Activated CD8-positive, alpha-beta memory T cell treated with anti-CD3 and anti-CD28 coated beads, Interleukin-2, amount 10 ng/mL, durations not matched to agents 7 days and 5 days (primary cell): ENCODE measurements at regions not wholly inside any gene's neighbourhood (a gene's known extent, or its start where the extent isn't known, plus 50 kb on each side); places are given as distances from the start of the nearest gene placed in this dataset.
"Not testable (repeated sequence)": the region's sequence is repeated elsewhere in the genome, so short reads cannot be mapped to it uniquely, and the experiment has no call there.

Experiments
- ATAC-seq: fragments of 150-1000 bp; cut with Tn5 transposase; one replicate; pipeline ENCODE4 v1.10.0; 2021; ENCODE audit warnings: moderate library complexity
- CTCF ChIA-PET: fragments of 350-600 bp; sonication (Branson Sonifier 250); formaldehyde crosslinking; loops from one replicate; lab custom pipeline; 2021; ENCODE audit warnings: antibody characterized with exemption; lab: Charles Lee
- DNase-seq: peaks from one replicate; pipeline ENCODE4 v3.0.0-alpha.2; 2020
- H3K27ac Mint-ChIP-seq: one replicate; pipeline ENCODE4 v1.8.0; 2021; ENCODE audit warnings: mild to moderate bottlenecking, mixed read lengths
- H3K27me3 Mint-ChIP-seq: one replicate; pipeline ENCODE4 v1.8.0; 2021; ENCODE audit warnings: mixed read lengths
- H3K36me3 Mint-ChIP-seq: one replicate; pipeline ENCODE4 v1.8.0; 2021; ENCODE audit warnings: mild to moderate bottlenecking, mixed read lengths
- H3K4me1 Mint-ChIP-seq: one replicate; pipeline ENCODE4 v1.8.0; 2021; ENCODE audit warnings: mixed read lengths
- H3K4me3 Mint-ChIP-seq: one replicate; pipeline ENCODE4 v1.8.0; 2021; ENCODE audit warnings: mild to moderate bottlenecking, moderate library complexity, mixed read lengths
- H3K9me3 Mint-ChIP-seq: one replicate; pipeline ENCODE4 v1.8.0; 2022; ENCODE audit warnings: low read depth, mixed read lengths

DNA sequence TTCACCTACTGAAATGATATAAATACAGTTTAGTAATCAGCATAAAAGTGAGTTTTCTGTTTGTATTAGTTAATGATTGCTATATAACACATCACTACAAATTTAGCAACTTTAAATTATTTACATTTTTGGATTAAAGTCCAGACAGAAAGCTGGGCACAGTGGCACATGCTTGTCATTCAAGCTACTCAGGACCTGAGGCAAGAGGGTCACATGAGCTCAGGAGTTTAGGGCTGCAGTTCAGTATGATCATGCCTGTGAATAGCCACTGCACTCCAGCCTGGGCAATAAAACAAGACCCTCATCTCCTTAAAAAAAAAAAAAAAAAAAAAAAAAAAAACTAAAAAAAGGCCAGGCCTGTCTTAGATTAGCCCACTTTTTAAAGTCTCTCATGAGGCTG is 273.6 kb upstream of the CTNND2 start:
- H3K36me3 Mint-ChIP-seq: no peaks in the 10 kb centered on the region
- CTCF ChIA-PET: no interaction called here
- H3K4me3 Mint-ChIP-seq: no peak overlapping the region
- ATAC-seq: no peak
- no peak overlapping the region for H3K27ac Mint-ChIP-seq
- no peaks in the 10 kb centered on the region for H3K4me1 Mint-ChIP-seq
- peaks cover 6% of the 10 kb centered on the region for H3K9me3 Mint-ChIP-seq
- DNase-seq: no peak
- no peaks in the 10 kb centered on the region for H3K27me3 Mint-ChIP-seq

DNA sequence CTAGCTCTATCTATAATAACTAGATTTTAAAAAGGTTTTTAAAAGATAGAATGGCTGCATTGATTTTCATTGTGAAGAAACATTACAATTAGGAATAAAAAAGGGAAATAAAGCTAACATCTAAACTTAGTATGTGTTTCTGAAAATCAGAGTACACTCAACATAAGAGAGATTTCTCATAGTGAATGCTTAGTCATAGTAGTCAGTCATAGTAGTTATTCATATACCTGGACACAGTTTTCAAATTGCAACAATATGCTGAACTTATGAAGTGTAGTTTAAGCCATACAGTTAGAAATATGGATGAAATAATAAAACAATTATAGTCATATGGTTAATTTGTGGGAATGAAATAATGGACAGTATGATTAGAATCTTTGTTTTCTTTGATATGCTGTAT is 273.0 kb upstream of the CTNND2 start:
- no peaks in the 10 kb centered on the region for H3K27me3 Mint-ChIP-seq
- DNase-seq (no peak), ATAC-seq (no peak)
- peaks cover 6% of the 10 kb centered on the region for H3K9me3 Mint-ChIP-seq
- CTCF ChIA-PET: no interaction called here
- no peak overlapping the region for H3K27ac Mint-ChIP-seq
- no peaks in the 10 kb centered on the region for H3K36me3 Mint-ChIP-seq
- H3K4me3 Mint-ChIP-seq: no peak overlapping the region
- H3K4me1 Mint-ChIP-seq: no peaks in the 10 kb centered on the region

DNA sequence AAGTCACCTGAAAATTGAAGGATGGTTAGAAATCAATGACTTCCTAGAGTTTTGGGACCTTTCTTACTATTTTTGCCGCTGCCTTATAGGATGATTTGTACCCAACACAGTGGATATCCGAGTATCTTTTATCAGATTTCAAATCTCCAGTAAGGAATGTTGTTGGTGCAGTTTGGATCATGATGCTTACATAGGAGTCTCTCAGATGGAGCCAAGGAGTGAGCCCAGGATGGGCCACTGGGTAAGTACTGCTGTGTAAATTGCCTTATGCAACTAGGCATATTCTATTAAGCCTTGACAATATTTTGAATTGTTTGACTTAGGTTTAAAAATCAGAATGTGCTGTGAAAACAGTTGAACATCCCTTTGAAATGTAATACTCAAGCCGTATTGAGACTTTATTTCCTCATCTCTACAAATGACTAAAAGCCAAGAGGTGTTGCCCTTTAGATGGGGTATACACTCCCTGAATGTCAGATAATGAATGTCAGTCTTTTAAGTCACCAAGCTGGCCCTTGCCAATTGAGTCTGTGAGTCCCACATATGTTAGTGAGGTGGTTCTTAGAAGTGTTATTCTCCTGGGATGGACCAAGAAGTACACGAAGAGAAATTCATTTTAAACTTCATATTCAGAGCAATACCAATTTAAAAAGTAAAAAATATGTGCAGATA is 271.8 kb upstream of the CTNND2 start:
- no peaks in the 10 kb centered on the region for H3K36me3 Mint-ChIP-seq
- no peaks in the 10 kb centered on the region for H3K27me3 Mint-ChIP-seq
- DNase-seq (no peak), ATAC-seq (no peak)
- no peak overlapping the region for H3K27ac Mint-ChIP-seq
- no peaks in the 10 kb centered on the region for H3K4me1 Mint-ChIP-seq
- CTCF ChIA-PET: no interaction called here
- peaks cover 6% of the 10 kb centered on the region for H3K9me3 Mint-ChIP-seq
- H3K4me3 Mint-ChIP-seq: no peak overlapping the region

DNA sequence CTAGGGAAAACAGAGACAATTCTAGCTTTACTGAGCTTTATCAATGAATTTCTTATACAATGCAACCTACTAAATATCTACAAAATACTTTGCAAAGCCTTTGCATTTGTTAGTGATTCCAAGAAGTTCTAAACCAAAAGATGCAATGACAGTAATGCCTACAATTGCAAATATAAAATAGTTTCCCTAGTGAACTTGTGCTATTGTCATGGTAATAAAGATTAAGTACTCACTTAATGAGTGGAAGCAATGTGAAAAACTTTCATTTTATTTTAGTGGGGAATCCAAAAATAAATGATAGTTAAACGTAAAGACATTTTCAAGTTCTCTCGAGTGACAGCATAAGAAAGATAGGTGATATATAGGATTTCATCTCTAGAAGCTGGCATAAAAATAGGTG is 270.5 kb upstream of the CTNND2 start:
- no peak for ATAC-seq
- Mint-ChIP-seq H3K4me3 (no peak overlapping the region), H3K36me3 (no peaks in the 10 kb centered on the region), H3K9me3 (peaks cover 6% of the 10 kb centered on the region), H3K27ac (no peak overlapping the region), H3K4me1 (no peaks in the 10 kb centered on the region), H3K27me3 (no peaks in the 10 kb centered on the region)
- no peak for DNase-seq
- CTCF ChIA-PET: no interaction called here

DNA sequence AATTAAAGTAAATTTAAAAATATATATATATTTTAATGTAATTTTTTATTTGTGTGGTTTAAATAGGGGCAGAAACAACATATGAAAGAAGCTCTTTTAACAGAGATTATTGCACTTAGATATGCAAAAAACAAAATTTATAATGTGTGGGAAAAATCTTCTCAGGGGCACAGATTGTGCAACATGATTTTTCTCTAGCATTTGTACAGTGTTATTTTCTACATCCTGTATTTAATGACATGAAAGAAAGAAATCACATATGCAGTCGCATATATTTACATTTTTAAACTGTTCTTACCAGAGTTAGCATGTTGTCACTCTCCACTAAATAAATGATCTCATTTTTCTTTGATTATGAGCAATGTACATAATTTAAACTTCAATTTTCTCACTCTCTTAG is 265.3 kb upstream of the CTNND2 start:
- ATAC-seq (no peak), DNase-seq (no peak)
- Mint-ChIP-seq H3K4me1 (no peaks in the 10 kb centered on the region), H3K36me3 (no peaks in the 10 kb centered on the region), H3K27me3 (no peaks in the 10 kb centered on the region), H3K4me3 (no peak overlapping the region), H3K9me3 (peaks cover 6% of the 10 kb centered on the region), H3K27ac (no peak overlapping the region)
- CTCF ChIA-PET: no interaction called here

DNA sequence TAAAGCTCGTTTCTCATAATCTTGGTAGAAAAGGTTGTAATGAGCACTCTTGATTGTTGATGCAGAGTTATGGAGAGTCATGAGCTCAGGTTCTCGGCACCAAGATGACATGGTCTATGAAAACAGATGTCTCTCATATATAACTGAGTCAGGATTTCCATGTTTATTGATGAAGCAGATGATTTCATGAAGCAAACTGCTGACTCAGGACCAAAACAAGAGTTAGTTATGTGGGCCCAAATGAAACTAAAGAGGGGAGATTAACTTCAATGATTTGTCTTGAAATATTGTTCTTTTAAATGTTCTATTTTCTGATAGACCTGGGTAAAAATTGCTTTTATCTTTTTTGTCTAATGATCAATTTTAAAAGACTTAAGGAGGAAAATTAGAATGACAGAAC is 258.6 kb upstream of the CTNND2 start:
- Mint-ChIP-seq H3K4me1 (no peaks in the 10 kb centered on the region), H3K36me3 (no peaks in the 10 kb centered on the region), H3K27ac (no peak overlapping the region), H3K4me3 (no peak overlapping the region), H3K27me3 (no peaks in the 10 kb centered on the region), H3K9me3 (peaks cover 5% of the 10 kb centered on the region)
- ATAC-seq (no peak), DNase-seq (no peak)
- CTCF ChIA-PET: no interaction called here

DNA sequence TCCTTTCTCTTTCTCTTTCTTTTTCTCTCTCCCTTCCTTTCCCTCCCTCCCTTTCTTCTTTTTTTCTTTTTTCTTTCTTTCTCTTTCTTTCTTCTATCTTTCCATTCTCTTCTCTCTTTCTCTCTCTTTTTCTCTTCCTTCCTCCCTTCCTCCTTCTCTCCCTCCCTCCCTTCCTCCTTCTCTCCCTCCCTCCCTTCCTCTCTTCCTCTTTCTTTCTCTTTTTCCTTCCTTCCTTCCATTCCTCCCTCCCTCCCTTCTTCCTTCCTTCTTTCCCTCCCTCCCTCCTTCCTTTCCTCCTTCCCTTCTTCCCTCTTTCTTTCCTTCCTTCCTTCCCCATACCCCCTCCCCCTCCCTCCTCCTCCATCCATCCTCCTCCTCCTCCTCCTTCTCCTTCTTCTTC is 243.3 kb upstream of the CTNND2 start:
- H3K27ac Mint-ChIP-seq: no peak overlapping the region

DNA sequence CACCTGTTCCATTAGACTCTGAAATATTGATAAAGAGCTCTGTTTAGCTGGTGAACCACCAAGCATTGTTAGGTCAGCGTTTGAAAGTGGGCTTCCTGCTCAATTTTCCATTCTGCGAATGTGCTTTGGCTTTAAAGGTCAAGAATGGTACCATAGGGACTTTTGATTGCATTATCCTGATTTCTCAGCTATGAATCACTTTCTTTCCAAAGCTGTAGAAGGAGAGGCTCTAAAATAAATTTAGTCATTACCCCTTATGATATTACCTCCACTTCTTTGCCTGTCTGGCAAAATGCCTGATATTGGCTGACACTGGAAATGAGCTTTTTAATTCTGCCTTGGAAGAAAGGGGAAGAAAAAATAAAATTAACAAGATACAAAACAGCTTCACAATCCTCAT is 237.2 kb upstream of the CTNND2 start:
- Mint-ChIP-seq H3K9me3 (peaks cover 7% of the 10 kb centered on the region), H3K36me3 (no peaks in the 10 kb centered on the region), H3K27me3 (no peaks in the 10 kb centered on the region), H3K27ac (no peak overlapping the region), H3K4me3 (no peak overlapping the region), H3K4me1 (no peaks in the 10 kb centered on the region)
- no peak for ATAC-seq
- no peak for DNase-seq
- CTCF ChIA-PET: no interaction called here

More for the DNA sequence above, 243.3 kb upstream of the CTNND2 start:
- ATAC-seq (no peak), DNase-seq (no peak)
- CTCF ChIA-PET: no interaction called here
- no peaks in the 10 kb centered on the region for H3K36me3 Mint-ChIP-seq
- H3K4me3 Mint-ChIP-seq: no peak overlapping the region
- H3K4me1 Mint-ChIP-seq: no peaks in the 10 kb centered on the region
- H3K9me3 Mint-ChIP-seq: peaks cover 6% of the 10 kb centered on the region
- no peaks in the 10 kb centered on the region for H3K27me3 Mint-ChIP-seq

DNA sequence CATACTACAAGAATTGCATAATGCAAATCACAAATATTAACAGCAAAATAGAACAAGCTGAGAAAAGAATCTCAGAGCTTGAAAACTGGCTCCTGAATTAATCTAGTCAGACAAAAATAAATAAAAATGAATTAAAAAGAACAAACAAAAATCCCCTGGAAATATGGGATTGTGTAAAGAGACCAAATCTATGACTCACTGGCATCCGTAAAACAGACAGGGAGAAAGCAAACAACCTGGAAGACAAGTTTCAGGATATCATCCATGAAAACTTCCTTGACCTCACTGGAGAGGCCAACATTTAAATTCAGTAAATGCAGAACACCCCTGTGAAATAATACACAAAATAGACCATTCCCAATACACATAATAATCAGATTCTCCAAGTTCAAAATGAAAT is 229.3 kb upstream of the CTNND2 start:
- H3K4me1 Mint-ChIP-seq: no peaks in the 10 kb centered on the region
- CTCF ChIA-PET: no interaction called here

DNA sequence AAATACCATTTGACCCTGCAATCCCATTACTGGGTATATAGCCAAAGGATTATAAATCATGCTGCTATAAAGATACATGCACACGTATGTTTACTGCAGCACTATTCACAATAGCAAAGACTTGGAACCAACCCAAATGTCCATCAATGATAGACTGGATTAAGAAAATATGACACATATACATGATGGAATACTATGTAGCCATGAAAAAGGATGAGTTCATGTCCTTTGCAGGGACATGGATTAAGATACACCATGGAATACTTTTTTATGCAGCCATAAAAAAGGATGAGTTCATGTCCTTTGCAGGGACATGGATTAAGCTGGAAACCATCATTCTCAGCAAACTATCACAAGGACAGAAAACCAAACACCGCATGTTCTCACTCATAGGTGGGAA is 226.8 kb upstream of the CTNND2 start:
- H3K27ac Mint-ChIP-seq, H3K36me3 Mint-ChIP-seq, DNase-seq, H3K4me1 Mint-ChIP-seq, H3K27me3 Mint-ChIP-seq, H3K4me3 Mint-ChIP-seq, ATAC-seq, CTCF ChIA-PET: not testable (repeated sequence)
- H3K9me3 Mint-ChIP-seq: peaks cover 17% of the 10 kb centered on the region

More for the DNA sequence above, 229.3 kb upstream of the CTNND2 start:
- peaks cover 14% of the 10 kb centered on the region for H3K9me3 Mint-ChIP-seq
- DNase-seq: no peak
- peaks cover 1% of the 10 kb centered on the region for H3K36me3 Mint-ChIP-seq
- H3K27me3 Mint-ChIP-seq: no peaks in the 10 kb centered on the region
- no peak overlapping the region for H3K27ac Mint-ChIP-seq
- H3K4me3 Mint-ChIP-seq: no peak overlapping the region
- no peak for ATAC-seq

DNA sequence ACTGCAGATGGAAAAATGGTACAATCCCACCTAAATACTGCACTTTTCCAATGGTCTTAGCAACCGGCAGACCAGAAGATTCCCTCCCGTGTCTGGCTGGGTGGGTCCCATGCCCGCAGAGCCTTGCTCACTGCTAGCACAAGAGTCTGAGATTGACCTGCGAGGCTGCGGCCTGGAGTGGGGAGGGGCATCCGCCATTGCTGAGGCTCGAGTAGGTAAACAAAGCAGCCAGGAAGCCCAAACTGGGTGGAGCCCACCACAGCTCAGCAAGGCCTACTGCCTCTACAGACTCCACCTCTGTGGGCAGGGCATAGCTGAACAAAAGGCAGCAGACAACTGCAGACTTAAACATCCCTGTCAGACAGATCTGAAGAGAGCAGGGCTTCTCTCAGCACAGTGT is 221.6 kb upstream of the CTNND2 start:
- Mint-ChIP-seq H3K27me3 (no peaks in the 10 kb centered on the region), H3K4me3 (no peak overlapping the region), H3K36me3 (no peaks in the 10 kb centered on the region), H3K9me3 (peaks cover 14% of the 10 kb centered on the region), H3K27ac (no peak overlapping the region), H3K4me1 (no peaks in the 10 kb centered on the region)
- CTCF ChIA-PET: no interaction called here
- ATAC-seq (no peak), DNase-seq (no peak)

DNA sequence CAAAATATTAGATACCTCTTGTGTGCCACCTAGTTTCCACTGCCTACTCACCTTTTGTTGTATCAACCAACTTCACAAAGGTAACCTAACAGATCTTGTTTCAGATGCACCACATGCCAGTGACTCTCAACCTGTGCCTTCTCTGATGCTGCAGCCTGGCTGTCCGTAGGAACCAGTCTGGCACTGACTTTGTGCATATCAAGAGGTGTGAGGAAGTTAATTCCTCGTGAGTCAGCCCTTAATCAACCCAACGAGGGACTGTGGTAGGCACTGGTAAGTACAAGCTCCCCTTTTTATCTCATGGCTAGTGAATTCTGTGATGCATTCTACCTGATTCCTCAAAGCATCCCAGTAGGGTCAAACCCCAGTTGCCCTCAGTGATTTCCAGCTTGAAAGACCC is 215.4 kb upstream of the CTNND2 start:
- Mint-ChIP-seq H3K4me3 (no peak overlapping the region), H3K9me3 (peaks cover 12% of the 10 kb centered on the region), H3K27me3 (no peaks in the 10 kb centered on the region), H3K36me3 (no peaks in the 10 kb centered on the region), H3K27ac (no peak overlapping the region), H3K4me1 (no peaks in the 10 kb centered on the region)
- CTCF ChIA-PET: no interaction called here
- DNase-seq: no peak
- ATAC-seq: no peak

DNA sequence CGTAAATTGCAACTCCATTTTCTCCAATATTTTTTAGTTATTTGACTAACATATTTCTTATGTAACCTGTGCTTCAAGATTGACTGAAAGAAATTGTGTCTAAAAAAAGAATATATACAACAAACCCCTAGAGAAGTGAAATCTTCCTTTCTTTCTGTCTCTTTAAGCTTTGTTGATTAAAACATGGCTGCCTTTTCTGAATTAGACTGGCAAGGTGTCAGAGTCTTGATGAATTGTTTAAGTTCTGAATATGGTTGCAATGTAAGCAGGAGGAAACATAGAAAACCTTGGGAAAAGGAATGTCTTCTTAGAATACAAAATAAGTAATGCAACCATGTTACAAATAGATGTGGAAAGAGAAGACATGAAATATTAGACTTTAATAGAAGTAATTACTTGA is 209.8 kb upstream of the CTNND2 start:
- DNase-seq: no peak
- no peaks in the 10 kb centered on the region for H3K36me3 Mint-ChIP-seq

DNA sequence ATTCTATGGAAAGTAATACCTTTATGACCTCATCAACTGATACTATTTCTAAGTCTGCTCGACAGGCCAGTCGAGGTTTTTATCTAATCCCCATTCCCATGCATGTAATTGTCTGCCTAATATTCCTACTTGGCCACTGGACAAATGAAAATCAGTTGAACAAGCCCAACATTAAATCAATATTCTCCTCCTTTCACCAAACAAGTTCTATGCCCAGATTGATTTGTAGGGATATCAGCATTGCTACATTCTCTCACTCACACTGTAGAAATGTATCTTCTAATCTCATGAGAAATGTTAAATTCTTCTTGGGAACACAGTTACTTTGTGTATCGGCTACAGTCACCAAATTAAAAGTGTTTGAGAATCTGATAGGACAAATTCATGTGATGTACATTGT is 208.8 kb upstream of the CTNND2 start:
- Mint-ChIP-seq H3K27me3 (no peaks in the 10 kb centered on the region), H3K36me3 (no peaks in the 10 kb centered on the region), H3K9me3 (peaks cover 14% of the 10 kb centered on the region), H3K27ac (no peak overlapping the region), H3K4me3 (no peak overlapping the region), H3K4me1 (no peaks in the 10 kb centered on the region)
- no peak for ATAC-seq
- CTCF ChIA-PET: interaction anchor here (0.5 kb wide), 1 partner anchor 194 kb away, joined by 4 read pairs; no protein-coding TSS in a partner anchor
- DNase-seq: no peak

More for the DNA sequence above, 209.8 kb upstream of the CTNND2 start:
- Mint-ChIP-seq H3K4me1 (no peaks in the 10 kb centered on the region), H3K9me3 (peaks cover 14% of the 10 kb centered on the region), H3K27ac (no peak overlapping the region), H3K27me3 (no peaks in the 10 kb centered on the region), H3K4me3 (no peak overlapping the region)
- no peak for ATAC-seq
- CTCF ChIA-PET: no interaction called here

DNA sequence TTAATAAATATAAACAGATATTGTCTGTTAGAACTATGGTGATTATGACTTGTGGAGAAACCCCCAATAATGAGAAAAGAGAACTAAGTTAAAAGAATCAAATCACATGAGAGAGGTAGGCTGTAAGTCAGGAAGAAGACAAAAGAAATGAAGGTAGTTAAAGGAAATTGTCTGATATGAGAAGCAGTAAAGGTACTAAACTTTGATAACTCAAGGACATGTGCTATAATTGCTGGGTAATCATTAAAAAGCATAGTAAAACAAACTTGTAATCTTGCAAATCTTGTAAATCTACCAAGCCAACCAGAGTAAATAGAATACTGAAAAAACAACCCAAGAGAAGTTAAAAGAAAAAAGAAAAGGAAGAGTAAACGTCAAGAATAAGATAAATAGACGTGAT is 207.0 kb upstream of the CTNND2 start:
- no peaks in the 10 kb centered on the region for H3K27me3 Mint-ChIP-seq
- no peak overlapping the region for H3K27ac Mint-ChIP-seq
- CTCF ChIA-PET: no interaction called here
- ATAC-seq (no peak), DNase-seq (no peak)
- H3K4me3 Mint-ChIP-seq: no peak overlapping the region
- H3K36me3 Mint-ChIP-seq: no peaks in the 10 kb centered on the region
- H3K9me3 Mint-ChIP-seq: peaks cover 11% of the 10 kb centered on the region
- H3K4me1 Mint-ChIP-seq: no peaks in the 10 kb centered on the region
